HEK293 (cell line): ENCODE measurements at regions not wholly inside any gene's neighbourhood (a gene's known extent, or its start where the extent isn't known, plus 50 kb on each side); places are given as distances from the start of the nearest gene placed in this dataset.
"Not testable (repeated sequence)": the region's sequence is repeated elsewhere in the genome, so short reads cannot be mapped to it uniquely, and the experiment has no call there.

Experiments used
- CTCF ChIA-PET: fragments of 350-600 bp; formaldehyde crosslinking; extraction: SDS; loops from one replicate; lab custom pipeline; 2021; ENCODE audit warnings: antibody characterized with exemption; lab: Yijun Ruan, JAX
- POLR2A ChIA-PET: fragments of 300-600 bp; formaldehyde crosslinking; extraction: SDS; loops from one replicate; lab custom pipeline; 2020; ENCODE audit warnings: antibody characterized with exemption, inconsistent platforms; lab: Yijun Ruan, JAX
- H3K27ac ChIP-seq: fragments of 200-500 bp; sonication (Bioruptor generic); 2 replicates; pipeline ENCODE4 v1.5.1; 2014; ENCODE audit warnings: low read depth, low read length, control low read depth, inconsistent platforms; ENCODE audit errors: extremely low read depth
- H3K36me3 ChIP-seq, 2 experiments: fragments of 200-500 bp in 1 of 2; sonication (Bioruptor generic) in 1 of 2; 1 replicate in 1 of 2; 2 replicates in 1 of 2; pipeline ENCODE4 v1.5.1; 2014 to 2017; ENCODE audit warnings: inconsistent platforms in 2 of 2, low read length in 2 of 2; ENCODE audit not compliant: control insufficient read depth in 2 of 2, insufficient read depth in 1 of 2
- H3K4me1 ChIP-seq: fragments of 200-500 bp; sonication (Bioruptor generic); 2 replicates; pipeline ENCODE4 v1.5.1; 2014; ENCODE audit warnings: mild to moderate bottlenecking, low read length, inconsistent platforms; ENCODE audit not compliant: control insufficient read depth, insufficient read depth
- H3K4me3 ChIP-seq: 2 replicates; pipeline ENCODE4 v1.5.1; 2011; ENCODE audit warnings: low read depth, mild to moderate bottlenecking, control low read depth, low read length, moderate library complexity
- H3K9me3 ChIP-seq: fragments of 200-500 bp; sonication (Bioruptor generic); 2 replicates; pipeline ENCODE4 v1.5.1; 2014; ENCODE audit warnings: low read depth, low read length, inconsistent platforms; ENCODE audit not compliant: control insufficient read depth, insufficient read depth
- HOXA7 ChIP-seq: sonication (generic); formaldehyde crosslinking; IDR thresholded peaks from 2 replicates; pipeline ENCODE4 v1.8.1; 2022; ENCODE audit warnings: missing genetic modification reagents, borderline replicate concordance
- KLF1 ChIP-seq: fragments of 450-650 bp; formaldehyde crosslinking; IDR thresholded peaks from 2 replicates; pipeline ENCODE4 v1.5.1; 2016; ENCODE audit warnings: missing biosample characterization, missing genetic modification characterization
- MYNN ChIP-seq: fragments of 450-650 bp; formaldehyde crosslinking; IDR thresholded peaks from 2 replicates; pipeline ENCODE4 v1.5.1; 2016; ENCODE audit warnings: missing biosample characterization, missing genetic modification characterization, borderline replicate concordance
- PRDM1 ChIP-seq: fragments of 450-650 bp; formaldehyde crosslinking; IDR thresholded peaks from 2 replicates; pipeline ENCODE4; 2016; ENCODE audit warnings: missing biosample characterization, missing genetic modification characterization
- SP7 ChIP-seq: fragments of 450-650 bp; formaldehyde crosslinking; IDR thresholded peaks from 2 replicates; pipeline ENCODE4 v1.5.1; 2016; ENCODE audit warnings: missing biosample characterization, missing genetic modification characterization
- TCF7L2 ChIP-seq: IDR thresholded peaks from 2 replicates; pipeline ENCODE4 v1.6.1; 2011; ENCODE audit warnings: low read depth, mild to moderate bottlenecking, inconsistent platforms, low read length, moderate library complexity, borderline replicate concordance
- ZFHX2 ChIP-seq: fragments of 450-650 bp; formaldehyde crosslinking; conservative IDR thresholded peaks from 2 replicates; pipeline ENCODE4 v1.5.1; 2016; ENCODE audit warnings: missing biosample characterization, missing genetic modification characterization
- ZNF138 ChIP-seq: fragments of 450-650 bp; formaldehyde crosslinking; IDR thresholded peaks from 2 replicates; pipeline ENCODE4 v1.5.1; 2016; ENCODE audit warnings: missing biosample characterization, missing genetic modification characterization, borderline replicate concordance
- ZNF146 ChIP-seq: fragments of 450-650 bp; formaldehyde crosslinking; IDR thresholded peaks from 2 replicates; pipeline ENCODE4 v1.5.1; 2016; ENCODE audit warnings: missing biosample characterization, missing genetic modification characterization
- ZNF169 ChIP-seq: fragments of 450-650 bp; formaldehyde crosslinking; IDR thresholded peaks from 2 replicates; pipeline ENCODE4 v1.5.1; 2016; ENCODE audit warnings: missing biosample characterization, missing genetic modification characterization
- ZNF184 ChIP-seq: fragments of 450-650 bp; IDR thresholded peaks from 2 replicates; pipeline ENCODE4 v1.5.1; 2018; ENCODE audit warnings: missing biosample characterization, mild to moderate bottlenecking, missing genetic modification characterization
- ZNF202 ChIP-seq: fragments of 450-650 bp; formaldehyde crosslinking; IDR thresholded peaks from 2 replicates; pipeline ENCODE4 v1.5.1; 2016; ENCODE audit warnings: missing biosample characterization, missing genetic modification characterization, borderline replicate concordance
- ZNF211 ChIP-seq: fragments of 450-650 bp; formaldehyde crosslinking; IDR thresholded peaks from 2 replicates; pipeline ENCODE4 v1.5.1; 2016; ENCODE audit warnings: low read depth, missing biosample characterization, missing genetic modification characterization
- ZNF366 ChIP-seq: fragments of 450-650 bp; formaldehyde crosslinking; conservative IDR thresholded peaks from 2 replicates; pipeline ENCODE4 v1.5.1; 2016; ENCODE audit warnings: missing biosample characterization, missing genetic modification characterization
- ZNF426 ChIP-seq: fragments of 450-650 bp; formaldehyde crosslinking; IDR thresholded peaks from 2 replicates; pipeline ENCODE4 v1.5.1; 2017; ENCODE audit warnings: missing biosample characterization, missing genetic modification characterization, mild to moderate bottlenecking, inconsistent platforms, moderate library complexity
- ZNF596 ChIP-seq: fragments of 450-650 bp; IDR thresholded peaks from 2 replicates; pipeline ENCODE4 v1.5.0; 2018; ENCODE audit warnings: missing biosample characterization, mild to moderate bottlenecking, missing genetic modification characterization, moderate library complexity
- TF ChIP-seq, protein P1 (sequence below): fragments of 450-650 bp; formaldehyde crosslinking; IDR thresholded peaks from 2 replicates; pipeline ENCODE4 v1.5.1; 2016; ENCODE audit warnings: missing biosample characterization, missing genetic modification characterization

DNA sequence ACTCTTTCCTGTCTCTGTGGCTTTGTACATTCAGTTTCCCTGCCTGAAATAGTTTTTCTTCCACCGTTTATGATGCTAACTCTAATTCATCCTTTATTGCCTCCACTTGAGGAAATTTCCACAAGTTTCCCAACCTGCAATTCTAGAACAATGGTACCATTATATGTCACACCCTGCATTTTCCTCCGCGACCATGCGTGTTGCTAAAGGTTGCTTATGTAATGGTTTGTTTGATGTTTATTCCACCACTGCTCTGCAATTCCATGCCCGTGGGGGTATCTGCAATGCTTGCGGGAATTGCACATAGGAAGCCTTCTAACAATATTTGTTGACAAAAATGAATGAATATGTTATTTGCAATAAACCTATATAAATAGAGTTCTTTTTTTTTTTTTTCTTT is 69.5 kb upstream of the ST8SIA6 start:
- CTCF ChIA-PET, result interaction anchor here (0.7 kb wide), 1 partner anchor 33 kb away, joined by 3 read pairs; no protein-coding TSS in a partner anchor
- H3K4me1 ChIP-seq, result no peaks in the 10 kb centered on the region
- no peak overlapping the region for H3K27ac ChIP-seq
- POLR2A ChIA-PET, result no interaction called here
- no peak overlapping the region for H3K4me3 ChIP-seq
- TF ChIP-seq HOXA7 (CRISPR knock-in tag), result no peak
- TF ChIP-seq MYNN (tag by site-specific recombination), result no peak
- no peak for TF ChIP-seq ZNF202 (tag by site-specific recombination)
- no peak for TF ChIP-seq ZNF426 (tag by site-specific recombination)
- no peak for TF ChIP-seq ZNF184
- TF ChIP-seq SP7 (tag by site-specific recombination), result no peak
- no peak for TF ChIP-seq TCF7L2
- no peak for TF ChIP-seq PRDM1 (tag by site-specific recombination)
- TF ChIP-seq, protein P1, sequence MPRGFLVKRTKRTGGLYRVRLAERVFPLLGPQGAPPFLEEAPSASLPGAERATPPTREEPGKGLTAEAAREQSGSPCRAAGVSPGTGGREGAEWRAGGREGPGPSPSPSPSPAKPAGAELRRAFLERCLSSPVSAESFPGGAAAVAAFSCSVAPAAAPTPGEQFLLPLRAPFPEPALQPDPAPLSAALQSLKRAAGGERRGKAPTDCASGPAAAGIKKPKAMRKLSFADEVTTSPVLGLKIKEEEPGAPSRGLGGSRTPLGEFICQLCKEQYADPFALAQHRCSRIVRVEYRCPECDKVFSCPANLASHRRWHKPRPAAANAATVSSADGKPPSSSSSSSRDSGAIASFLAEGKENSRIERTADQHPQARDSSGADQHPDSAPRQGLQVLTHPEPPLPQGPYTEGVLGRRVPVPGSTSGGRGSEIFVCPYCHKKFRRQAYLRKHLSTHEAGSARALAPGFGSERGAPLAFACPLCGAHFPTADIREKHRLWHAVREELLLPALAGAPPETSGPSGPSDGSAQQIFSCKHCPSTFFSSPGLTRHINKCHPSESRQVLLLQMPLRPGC (tag by site-specific recombination), result no peak
- TF ChIP-seq ZNF211, result no peak
- H3K36me3 ChIP-seq, result no peaks in the 10 kb centered on the region
- H3K9me3 ChIP-seq, result no peaks in the 10 kb centered on the region

DNA sequence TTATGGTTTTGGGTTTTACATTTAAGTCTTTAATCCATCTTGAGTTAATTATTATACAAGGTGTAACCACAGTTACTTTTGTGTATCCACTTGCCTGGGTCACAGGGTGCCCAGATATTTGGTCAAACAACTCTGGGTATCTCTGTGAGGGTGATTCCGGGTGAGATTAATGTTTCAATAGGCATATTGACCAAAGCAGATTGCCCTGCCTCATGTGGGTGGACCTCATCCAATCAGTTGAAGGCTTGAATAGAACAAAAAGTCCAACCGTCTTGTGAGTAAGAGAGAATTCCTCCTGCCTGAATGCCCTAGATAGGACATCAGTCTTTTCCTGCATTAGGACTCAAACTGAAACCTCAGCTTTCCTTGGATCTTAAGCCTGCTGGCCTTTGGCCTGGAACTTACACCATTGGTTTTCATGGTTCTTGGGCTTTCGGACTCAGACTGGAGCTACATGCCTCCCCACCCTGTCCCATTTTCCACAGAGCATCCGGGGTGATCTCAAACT is 68.9 kb upstream of the ST8SIA6 start:
- no peak overlapping the region for H3K4me3 ChIP-seq
- POLR2A ChIA-PET, result no interaction called here
- CTCF ChIA-PET, result no interaction called here
- H3K4me1 ChIP-seq, result no peaks in the 10 kb centered on the region
- H3K36me3 ChIP-seq, result no peaks in the 10 kb centered on the region
- H3K27ac ChIP-seq, result no peak overlapping the region
- H3K9me3 ChIP-seq, result no peaks in the 10 kb centered on the region
- no peak for TF ChIP-seq ZNF169 (tag by site-specific recombination)
- TF ChIP-seq ZFHX2 (tag by site-specific recombination), result no peak
- no peak for TF ChIP-seq ZNF138 (tag by site-specific recombination)
- TF ChIP-seq ZNF596 (tag by site-specific recombination), result no peak

DNA sequence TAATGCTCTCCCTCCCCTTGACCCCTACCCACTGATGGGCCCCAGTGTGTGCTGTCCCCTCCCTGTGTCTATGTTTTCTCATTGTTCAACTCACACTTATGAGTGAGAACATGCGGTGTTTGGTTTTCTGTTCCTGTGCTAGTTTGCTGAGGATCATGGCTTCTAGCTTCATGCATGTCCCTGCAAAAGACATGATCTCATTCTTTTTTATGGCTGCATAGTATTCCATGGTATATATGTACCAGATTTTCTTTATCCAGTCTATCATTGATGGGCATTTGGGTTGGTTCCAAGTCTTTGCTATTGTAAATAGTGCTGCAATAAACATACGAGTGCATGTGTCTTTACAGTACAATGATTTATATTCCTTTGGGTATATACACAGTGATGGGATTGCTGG is 67.9 kb upstream of the ST8SIA6 start:
- POLR2A ChIA-PET, result not testable (repeated sequence)

DNA sequence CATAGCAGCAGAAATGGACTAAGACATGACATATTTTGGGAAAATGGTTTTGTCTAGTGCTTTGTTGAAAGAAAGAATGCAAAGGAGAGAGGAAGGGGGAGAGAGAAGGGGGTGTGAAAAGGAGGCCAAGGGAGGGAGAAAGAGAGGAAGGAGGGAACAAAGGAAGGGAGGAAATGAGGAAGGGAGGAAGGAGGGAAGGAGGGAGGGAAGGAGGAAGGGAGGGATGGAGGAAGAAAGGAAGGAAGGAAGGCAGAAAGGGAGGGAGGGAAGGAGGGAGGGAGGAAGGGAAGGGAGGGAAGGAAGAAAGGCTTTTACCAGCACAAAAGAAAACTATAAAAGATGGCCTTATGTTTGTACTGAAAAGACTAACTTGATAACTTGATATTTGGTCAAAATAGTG is 65.1 kb upstream of the ST8SIA6 start:
- H3K36me3 ChIP-seq, result no peaks in the 10 kb centered on the region
- H3K4me3 ChIP-seq, result no peak overlapping the region
- ChIA-PET POLR2A (no interaction called here), CTCF (no interaction called here)
- H3K9me3 ChIP-seq, result no peaks in the 10 kb centered on the region
- no peaks in the 10 kb centered on the region for H3K4me1 ChIP-seq
- H3K27ac ChIP-seq, result no peak overlapping the region
- TF ChIP-seq KLF1 (tag by site-specific recombination), result no peak
- peak; percentile 82 for TF ChIP-seq ZNF366 (tag by site-specific recombination)

More for the DNA sequence above, 67.9 kb upstream of the ST8SIA6 start:
- not testable (repeated sequence) for H3K27ac ChIP-seq, H3K4me1 ChIP-seq, H3K9me3 ChIP-seq, H3K4me3 ChIP-seq, H3K36me3 ChIP-seq
- CTCF ChIA-PET, result interaction anchor here (0.7 kb wide), 1 partner anchor 217 kb away, joined by 3 read pairs; no protein-coding TSS in a partner anchor
- peak; percentile 84 for TF ChIP-seq ZNF146 (tag by site-specific recombination)
